Vagina (tissue), 2 donors: ENCODE measurements at regions not wholly inside any gene's neighbourhood (a gene's known extent, or its start where the extent isn't known, plus 50 kb on each side); places are given as distances from the start of the nearest gene placed in this dataset.

ENCODE experiments used
- CTCF ChIP-seq, 3 experiments: fragments of 450-650 bp in 2 of 3; fragments of 200-600 bp in 1 of 3; sonication (generic) in 1 of 3; IDR thresholded peaks; one replicate each; pipeline ENCODE4 v1.5.1; 2017 to 2019; ENCODE audit warnings: antibody characterized with exemption in 3 of 3, mild to moderate bottlenecking in 2 of 3, moderate library complexity in 2 of 3
- POLR2A ChIP-seq, 2 donors: fragments of 450-650 bp; IDR thresholded peaks; one replicate each; pipeline ENCODE4 v1.6.1; 2017; ENCODE audit warnings: antibody characterized with exemption in 2 of 2, mild to moderate bottlenecking in 2 of 2, moderate library complexity in 2 of 2

- TF ChIP-seq POLR2A (IDR thresholded peaks at IDR 0.05) (no peak), CTCF (IDR thresholded peaks at IDR 0.05) (no peak)
These were observed 106.6 kb downstream of the LRRC70 start for GRCh38 chr5:62685221-62685620.
